Esophagus squamous epithelium (tissue), 5 donors: ENCODE measurements at regions not wholly inside any gene's neighbourhood (a gene's known extent, or its start where the extent isn't known, plus 50 kb on each side); places are given as distances from the start of the nearest gene placed in this dataset.

Experiments
- DNase-seq: peaks from one replicate; lab custom pipeline; 2025; lab: John Stamatoyannopoulos, UW
- H3K27ac ChIP-seq, 4 donors: fragments of 200-600 bp; sonication (generic); one replicate each; pipeline ENCODE4 v1.5.1; 2016 to 2019; ENCODE audit warnings: mild to moderate bottlenecking in 1 of 4
- H3K27me3 ChIP-seq, 4 donors: fragments of 200-600 bp; sonication (generic); 1 replicate in 3 of 4; 2 replicates in 1 of 4; pipeline versions ENCODE4 v1.5.1 to v1.6.0; 2017 to 2021; ENCODE audit warnings: antibody characterized with exemption in 1 of 4
- H3K36me3 ChIP-seq, 3 donors: fragments of 200-600 bp; sonication (generic); one replicate each; pipeline ENCODE4 v1.5.1; 2016 to 2019
- H3K4me1 ChIP-seq, 3 donors: fragments of 200-600 bp; sonication (generic); one replicate each; pipeline ENCODE4 v1.5.1; 2017 to 2019
- H3K4me3 ChIP-seq, 4 donors: fragments of 200-600 bp; sonication (generic); 1 replicate in 3 of 4; 2 replicates in 1 of 4; pipeline ENCODE4 v1.5.1; 2016 to 2019; ENCODE audit warnings: mild to moderate bottlenecking in 2 of 4, moderate library complexity in 1 of 4
- H3K9me3 ChIP-seq, 3 donors: fragments of 200-600 bp; sonication (generic); one replicate each; pipeline ENCODE4 v1.5.1; 2016 to 2019
- CTCF ChIP-seq, 6 experiments: fragments of 450-650 bp in 4 of 6; fragments of 200-600 bp in 2 of 6; sonication (generic) in 2 of 6; IDR thresholded peaks; one replicate each; pipeline ENCODE4 v1.5.1; 2016 to 2019; ENCODE audit warnings: antibody characterized with exemption in 6 of 6, mild to moderate bottlenecking in 4 of 6, moderate library complexity in 4 of 6
- POLR2A ChIP-seq, 4 donors: fragments of 450-650 bp; IDR thresholded peaks; one replicate each; pipeline ENCODE4 v1.6.1; 2017; ENCODE audit warnings: antibody characterized with exemption in 4 of 4, mild to moderate bottlenecking in 4 of 4, moderate library complexity in 3 of 4
- WGBS, 2 donors: methylation state at CpG; one replicate each; pipeline ENCODE4 v1.1.5; 2018; 5-methylcytosine and 5-hydroxymethylcytosine counted together
- intact Hi-C: fragments of 100-400 bp; cut with DNase I; formaldehyde crosslinking; loops from one replicate; pipeline ENCODE4 v1.15.0; 2022
- donor health status: DM: yes; HTN: yes; CAD: no.

DNA sequence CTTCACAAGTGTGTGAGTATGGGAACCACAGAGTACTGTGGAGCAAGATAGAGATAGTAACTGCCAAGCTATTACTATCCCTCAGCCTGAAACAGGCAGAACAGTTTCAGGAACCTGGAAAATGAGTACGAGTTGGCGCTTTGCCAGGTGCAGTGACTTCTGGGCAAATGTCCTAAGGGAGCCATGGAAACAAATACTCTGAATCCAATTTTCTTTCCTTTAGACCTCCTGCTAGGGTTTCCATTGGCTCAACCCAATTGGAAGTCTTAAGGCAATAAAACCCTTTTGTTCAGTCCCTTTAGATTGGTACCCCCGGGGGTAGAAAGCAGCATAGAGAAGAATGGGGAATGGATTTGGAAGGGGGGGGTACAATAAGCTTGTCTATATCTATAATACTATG is 205.0 kb upstream of the EPHA7 start:
- H3K4me3 ChIP-seq: no peak overlapping the region
- intact Hi-C loops: no loop called here

GRCh38 chr6:93621442-93621841 is 202.1 kb upstream of the EPHA7 start:
- 45 to 73% methylated on average over 1 of the region's 1 CpG for WGBS, 2 donors
- DNase-seq: no peak
- TF ChIP-seq POLR2A (IDR thresholded peaks at IDR 0.05) (no peak), CTCF (IDR thresholded peaks at IDR 0.05) (no peak)

More for the DNA sequence above, 205.0 kb upstream of the EPHA7 start:
- no peak for TF ChIP-seq CTCF (IDR thresholded peaks at IDR 0.05)
- no peak for TF ChIP-seq POLR2A (IDR thresholded peaks at IDR 0.05)
- no peak for DNase-seq
- Histone ChIP-seq H3K27me3 (no peaks in the 10 kb centered on the region), H3K27ac (no peak overlapping the region), H3K4me1 (no peaks in the 10 kb centered on the region), H3K9me3 (no peaks in the 10 kb centered on the region), H3K36me3 (no peaks in the 10 kb centered on the region)
- 67 to 76% methylated on average over 3 of the region's 3 CpGs for WGBS, 2 donors

GRCh38 chr6:93604951-93605350 is 185.6 kb upstream of the EPHA7 start:
- WGBS, 2 donors: 54 to 79% methylated on average over 7 of the region's 7 CpGs
- no peak for DNase-seq

More at GRCh38 chr6:93621442-93621841, 202.1 kb upstream of the EPHA7 start:
- Histone ChIP-seq H3K4me3 (no peak overlapping the region), H3K27me3 (no peaks in the 10 kb centered on the region), H3K9me3 (no peaks in the 10 kb centered on the region), H3K27ac (no peak overlapping the region), H3K36me3 (no peaks in the 10 kb centered on the region), H3K4me1 (no peaks in the 10 kb centered on the region)
- intact Hi-C loops: no loop called here

GRCh38 chr6:93592417-93592816 is 173.1 kb upstream of the EPHA7 start:
- no peak for DNase-seq
- intact Hi-C loops: no loop called here
- Histone ChIP-seq H3K36me3 (no peaks in the 10 kb centered on the region), H3K4me1 (no peaks in the 10 kb centered on the region), H3K27me3 (no peaks in the 10 kb centered on the region), H3K4me3 (no peak overlapping the region), H3K27ac (no peak overlapping the region), H3K9me3 (no peaks in the 10 kb centered on the region)
- 91 to 100% methylated on average over 1 of the region's 1 CpG for WGBS, 2 donors
- TF ChIP-seq POLR2A (IDR thresholded peaks at IDR 0.05): no peak
- no peak for TF ChIP-seq CTCF (IDR thresholded peaks at IDR 0.05)

More at GRCh38 chr6:93604951-93605350, 185.6 kb upstream of the EPHA7 start:
- Histone ChIP-seq H3K27ac (no peak overlapping the region), H3K4me3 (no peak overlapping the region), H3K27me3 (no peaks in the 10 kb centered on the region), H3K9me3 (no peaks in the 10 kb centered on the region), H3K36me3 (no peaks in the 10 kb centered on the region), H3K4me1 (no peaks in the 10 kb centered on the region)
- intact Hi-C loops: no loop called here
- TF ChIP-seq CTCF (IDR thresholded peaks at IDR 0.05) (no peak), POLR2A (IDR thresholded peaks at IDR 0.05) (no peak)

DNA sequence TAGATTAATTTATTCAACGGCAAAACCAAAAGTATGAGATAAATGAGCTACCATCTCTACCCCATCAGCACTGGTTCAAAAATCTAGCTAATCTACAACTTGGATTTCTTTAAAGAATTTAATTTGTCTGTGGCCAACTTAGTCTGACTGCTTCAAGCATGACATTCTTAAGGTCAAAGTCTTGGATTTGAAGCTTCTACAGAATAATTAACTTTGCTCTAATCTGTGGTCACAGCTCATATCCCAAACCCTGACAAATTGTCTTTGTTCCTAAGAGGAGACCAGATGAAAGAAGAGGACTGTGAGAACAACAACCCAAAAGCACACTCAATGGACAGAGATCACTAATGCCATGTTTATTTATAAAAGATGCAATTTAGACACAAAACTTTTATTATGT is 166.9 kb upstream of the EPHA7 start:
- H3K27me3 ChIP-seq: no peaks in the 10 kb centered on the region
- WGBS, 2 donors: 47 to 100% methylated on average over 1 of the region's 1 CpG
- no peak for DNase-seq
- no peaks in the 10 kb centered on the region for H3K36me3 ChIP-seq
- no peak overlapping the region for H3K4me3 ChIP-seq
- no peaks in the 10 kb centered on the region for H3K4me1 ChIP-seq
- no peaks in the 10 kb centered on the region for H3K9me3 ChIP-seq
- TF ChIP-seq POLR2A (IDR thresholded peaks at IDR 0.05): no peak
- no peak for TF ChIP-seq CTCF (IDR thresholded peaks at IDR 0.05)
- no peak overlapping the region for H3K27ac ChIP-seq
- intact Hi-C loops: no loop called here
